Gastroesophageal sphincter (tissue), 3 donors: ENCODE measurements at regions not wholly inside any gene's neighbourhood (a gene's known extent, or its start where the extent isn't known, plus 50 kb on each side); places are given as distances from the start of the nearest gene placed in this dataset.

Experiments used
- EP300 ChIP-seq: sonication (generic); formaldehyde crosslinking; IDR thresholded peaks from one replicate; pipeline ENCODE4 v1.6.1; 2017; ENCODE audit warnings: antibody characterized with exemption, mild to moderate bottlenecking
- POLR2A ChIP-seq, 2 donors: fragments of 450-650 bp; IDR thresholded peaks; one replicate each; pipeline ENCODE4 v1.6.1; 2017; ENCODE audit warnings: antibody characterized with exemption in 2 of 2, mild to moderate bottlenecking in 2 of 2, moderate library complexity in 1 of 2
- POLR2AphosphoS5 ChIP-seq: sonication (generic); formaldehyde crosslinking; IDR thresholded peaks from one replicate; pipeline ENCODE4 v1.6.1; 2017; ENCODE audit warnings: antibody characterized with exemption
- TF ChIP-seq, protein P1 (sequence below), 4 experiments: fragments of 200-600 bp in 2 of 4; fragments of 450-650 bp in 2 of 4; sonication (generic) in 1 of 4; IDR thresholded peaks; one replicate each; pipeline ENCODE4 v1.5.1; 2017 to 2019; ENCODE audit warnings: antibody characterized with exemption in 4 of 4, mild to moderate bottlenecking in 2 of 4, moderate library complexity in 2 of 4

DNA sequence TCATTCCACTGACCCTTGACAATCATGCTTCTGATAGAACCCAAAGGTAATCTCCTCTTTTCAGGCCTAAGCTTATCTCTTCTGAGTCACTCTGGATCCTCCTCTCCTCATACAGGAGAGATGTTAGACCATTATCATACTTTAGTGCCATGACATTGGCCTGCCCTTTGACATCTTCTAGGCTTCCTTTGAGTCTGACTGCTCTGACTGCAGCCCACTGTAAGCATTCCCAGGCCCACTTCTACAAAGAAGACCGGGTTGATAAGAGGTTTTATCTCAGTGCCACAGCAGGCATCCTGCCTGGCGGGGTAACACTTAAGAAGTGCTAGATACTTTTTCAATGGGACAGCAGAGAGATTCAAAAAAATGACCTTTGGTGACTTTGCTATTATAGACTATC is 438.0 kb downstream of the KCNA4 start:
- TF ChIP-seq POLR2A (IDR thresholded peaks at IDR 0.05) (no peak), EP300 (no peak), POLR2AphosphoS5 (no peak)
- TF ChIP-seq, protein P1, sequence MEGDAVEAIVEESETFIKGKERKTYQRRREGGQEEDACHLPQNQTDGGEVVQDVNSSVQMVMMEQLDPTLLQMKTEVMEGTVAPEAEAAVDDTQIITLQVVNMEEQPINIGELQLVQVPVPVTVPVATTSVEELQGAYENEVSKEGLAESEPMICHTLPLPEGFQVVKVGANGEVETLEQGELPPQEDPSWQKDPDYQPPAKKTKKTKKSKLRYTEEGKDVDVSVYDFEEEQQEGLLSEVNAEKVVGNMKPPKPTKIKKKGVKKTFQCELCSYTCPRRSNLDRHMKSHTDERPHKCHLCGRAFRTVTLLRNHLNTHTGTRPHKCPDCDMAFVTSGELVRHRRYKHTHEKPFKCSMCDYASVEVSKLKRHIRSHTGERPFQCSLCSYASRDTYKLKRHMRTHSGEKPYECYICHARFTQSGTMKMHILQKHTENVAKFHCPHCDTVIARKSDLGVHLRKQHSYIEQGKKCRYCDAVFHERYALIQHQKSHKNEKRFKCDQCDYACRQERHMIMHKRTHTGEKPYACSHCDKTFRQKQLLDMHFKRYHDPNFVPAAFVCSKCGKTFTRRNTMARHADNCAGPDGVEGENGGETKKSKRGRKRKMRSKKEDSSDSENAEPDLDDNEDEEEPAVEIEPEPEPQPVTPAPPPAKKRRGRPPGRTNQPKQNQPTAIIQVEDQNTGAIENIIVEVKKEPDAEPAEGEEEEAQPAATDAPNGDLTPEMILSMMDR (IDR thresholded peaks at IDR 0.05): no peak
